Left kidney (tissue), 1 donor: ENCODE measurements at regions not wholly inside any gene's neighbourhood (a gene's known extent, or its start where the extent isn't known, plus 50 kb on each side); places are given as distances from the start of the nearest gene placed in this dataset.

Source experiments
- DNase-seq: peaks from one replicate; pipeline ENCODE4 v3.0.0-alpha.2; 2013

DNA sequence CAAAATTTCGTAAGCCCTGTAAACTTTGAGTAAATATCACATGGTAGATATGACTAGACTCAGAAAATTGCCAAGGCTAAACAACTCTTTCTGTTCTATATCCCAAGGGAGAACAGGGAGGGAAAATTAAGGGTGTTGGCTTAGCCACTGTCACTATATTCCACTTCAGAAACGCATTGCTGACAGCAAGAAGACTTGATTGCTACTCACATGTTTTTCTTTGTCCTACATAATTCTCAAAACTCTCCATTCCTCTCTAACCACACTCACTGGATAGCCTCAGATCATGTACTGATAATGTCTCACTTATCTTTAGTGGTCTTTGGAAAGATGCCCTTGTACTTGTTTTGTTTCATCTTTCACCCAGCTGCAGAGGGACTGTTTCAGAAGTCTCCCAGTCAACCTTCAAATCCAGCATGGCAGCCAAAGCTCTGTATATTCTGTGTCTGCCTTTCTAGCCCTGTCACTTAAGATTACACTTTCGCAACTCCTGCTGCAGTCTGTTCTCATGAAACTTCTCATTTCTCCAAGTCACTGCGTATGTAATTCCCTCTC lies 582.4 kb upstream of the FZD8 start:
- no peak for DNase-seq

DNA sequence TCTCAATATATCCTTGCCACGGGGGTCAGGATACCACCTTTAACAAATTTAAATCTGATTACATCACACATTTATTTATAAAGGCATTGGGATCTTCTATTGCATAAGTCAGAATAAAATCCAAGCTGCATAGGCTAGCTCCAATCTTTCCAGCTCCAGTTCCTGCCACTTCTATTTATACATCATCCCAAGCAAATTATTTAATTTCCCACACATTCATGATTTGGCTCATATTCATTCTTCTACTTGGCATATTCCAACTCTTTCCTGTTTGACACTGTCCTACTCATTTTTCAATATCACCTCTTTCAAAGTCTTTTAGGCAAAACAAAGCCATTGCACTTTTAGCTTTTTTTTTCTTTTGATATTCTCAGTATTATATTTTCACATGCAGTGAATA lies 579.0 kb upstream of the FZD8 start:
- no peak for DNase-seq

DNA sequence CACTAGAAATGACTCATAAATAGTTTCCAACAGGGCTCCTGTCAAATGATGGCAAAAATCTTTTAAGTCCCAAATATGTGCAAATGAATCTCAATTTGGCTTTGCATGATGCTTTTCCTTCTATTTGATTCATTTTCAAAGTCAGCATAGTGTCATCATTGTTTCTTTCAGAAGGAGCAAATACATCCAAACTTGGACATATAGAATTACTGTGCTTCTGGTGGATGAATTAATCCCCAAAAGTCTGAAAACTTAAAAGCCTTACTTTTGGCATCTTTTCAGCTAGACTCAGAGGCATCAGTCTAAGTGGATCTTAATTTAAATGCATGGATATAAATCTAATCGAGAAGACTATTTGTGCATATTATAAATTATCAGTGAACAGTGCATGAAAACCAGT lies 578.1 kb upstream of the FZD8 start:
- no peak for DNase-seq

DNA sequence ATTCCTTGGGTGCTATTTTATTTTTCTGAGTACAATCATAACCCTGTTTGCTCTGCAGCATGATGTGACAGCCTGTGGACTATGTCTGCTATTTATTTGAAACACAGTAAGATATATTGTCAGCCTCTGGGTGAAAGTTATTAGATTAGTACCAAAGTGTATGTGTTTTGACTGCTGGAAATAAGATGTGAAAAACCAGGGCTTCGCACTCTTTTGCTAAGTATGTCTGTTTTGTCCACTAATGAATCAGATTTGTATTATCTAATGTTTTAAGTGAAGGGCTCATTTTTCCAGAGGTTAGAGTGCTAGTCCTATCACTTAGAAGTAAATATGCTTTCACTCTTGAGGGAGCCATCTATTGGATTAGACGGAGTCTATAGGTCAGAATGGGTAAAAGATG lies 569.8 kb upstream of the FZD8 start:
- no peak for DNase-seq

DNA sequence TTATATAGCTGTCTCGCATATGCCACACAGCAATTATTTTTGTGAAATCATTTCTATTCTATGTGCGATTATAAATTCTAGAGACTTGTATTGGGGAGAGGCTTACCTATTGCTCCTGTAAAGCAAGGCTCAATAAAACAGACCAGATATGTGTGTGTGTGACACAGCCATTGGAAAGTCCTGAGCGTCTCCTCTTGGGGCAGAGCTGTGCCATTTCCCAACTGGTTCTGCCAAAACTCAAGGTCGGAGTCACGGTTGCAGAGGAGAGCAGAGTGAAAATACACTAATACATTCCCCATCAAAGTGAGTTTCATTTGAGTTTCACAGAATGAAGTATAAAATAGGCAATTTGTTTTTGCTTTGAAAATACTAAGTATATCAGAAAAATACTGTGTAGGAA lies 567.4 kb upstream of the FZD8 start:
- no peak for DNase-seq

DNA sequence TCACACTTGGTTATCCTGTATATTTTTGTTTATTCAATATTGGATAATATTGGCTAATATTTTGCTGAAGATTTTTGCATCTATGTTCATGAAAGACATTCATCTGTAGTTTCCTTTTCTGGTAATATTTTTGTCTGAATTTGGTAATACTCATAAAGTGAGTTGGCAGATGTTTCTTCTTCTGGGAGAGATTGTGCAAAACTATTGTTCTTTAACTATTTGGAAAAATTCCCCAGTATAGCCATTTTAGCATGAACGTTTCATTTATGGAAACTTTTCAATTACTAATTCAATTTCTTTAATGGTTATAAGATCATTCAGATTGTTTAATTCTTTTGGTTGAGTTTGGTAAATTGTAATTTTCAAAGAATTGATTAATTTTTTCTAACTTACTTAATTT lies 560.8 kb upstream of the FZD8 start:
- DNase-seq: no peak

DNA sequence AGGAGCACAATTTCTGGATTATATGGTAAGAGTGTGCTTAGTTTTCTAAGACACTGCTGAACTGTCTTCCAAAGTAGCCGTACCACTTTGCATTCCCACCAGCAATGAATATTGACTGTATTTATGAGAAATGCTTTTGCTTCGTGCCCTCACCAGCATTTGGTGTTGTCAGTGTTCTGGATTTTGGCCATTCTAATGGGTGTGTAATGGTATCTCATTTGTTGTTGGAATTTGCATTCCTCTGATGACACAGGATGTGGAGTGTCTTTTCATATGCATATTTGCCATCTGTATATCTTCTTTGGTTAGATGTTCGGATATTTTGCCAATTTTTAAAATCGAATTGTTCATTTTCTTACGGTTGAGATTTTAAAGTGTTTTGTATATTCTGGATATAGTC lies 558.5 kb upstream of the FZD8 start:
- DNase-seq: no peak

DNA sequence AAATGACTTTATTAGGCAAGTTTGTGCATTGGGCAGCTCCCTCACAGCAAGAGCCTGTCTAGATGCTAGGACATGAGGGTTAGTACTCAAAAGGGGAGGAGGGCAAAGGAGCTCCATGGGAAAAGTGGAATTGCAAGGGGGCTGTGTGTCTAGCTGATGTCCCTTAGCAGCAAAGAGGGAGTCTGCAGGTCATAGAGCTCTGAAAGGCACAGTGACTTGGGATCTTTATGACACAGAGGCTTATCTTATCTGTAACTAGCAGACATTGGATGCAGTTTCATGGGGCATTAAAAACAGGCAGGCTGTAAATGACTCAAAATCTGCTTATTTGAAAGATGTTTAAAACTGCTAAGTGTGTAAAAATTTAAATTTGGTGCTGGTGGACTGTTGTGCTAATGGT lies 556.2 kb upstream of the FZD8 start:
- DNase-seq: no peak

DNA sequence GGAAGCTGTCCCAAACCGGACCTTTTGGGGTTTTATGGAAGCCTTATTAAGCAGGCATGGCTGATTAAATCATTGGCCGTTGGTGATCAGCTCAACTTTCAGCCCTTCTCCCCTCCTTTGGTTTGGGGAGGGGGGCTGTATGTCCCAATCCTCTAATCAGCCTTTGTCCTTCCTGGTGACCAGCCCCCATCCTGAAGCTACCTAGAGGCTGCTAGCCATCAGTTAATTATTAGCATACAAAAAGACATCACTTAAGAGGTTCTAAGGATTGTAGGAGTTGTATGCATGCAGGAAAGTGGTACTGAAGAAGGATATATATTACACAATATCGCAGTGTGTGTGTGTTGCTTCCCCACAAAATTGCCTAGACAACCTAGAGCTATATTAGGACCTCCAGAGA lies 553.3 kb upstream of the FZD8 start:
- DNase-seq: no peak

DNA sequence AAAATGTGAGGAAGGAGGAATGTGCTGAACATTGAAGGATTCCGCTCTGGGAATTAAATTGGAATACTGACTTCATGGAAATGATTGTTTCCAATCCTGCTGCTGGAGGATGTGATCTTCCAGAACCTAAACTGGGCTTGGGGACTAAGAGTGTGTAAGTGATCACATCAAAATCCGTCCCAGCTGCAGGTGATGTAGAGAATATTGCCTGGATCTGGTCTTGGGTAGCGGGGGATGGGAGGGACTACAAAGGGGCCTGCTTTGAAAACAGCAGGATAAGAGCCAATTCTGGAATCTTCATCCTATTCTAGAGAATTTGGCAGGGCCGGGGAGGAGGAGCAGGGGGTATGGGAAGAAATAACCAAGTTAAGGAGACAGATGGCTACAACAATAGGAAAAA lies 552.2 kb upstream of the FZD8 start:
- DNase-seq: no peak

DNA sequence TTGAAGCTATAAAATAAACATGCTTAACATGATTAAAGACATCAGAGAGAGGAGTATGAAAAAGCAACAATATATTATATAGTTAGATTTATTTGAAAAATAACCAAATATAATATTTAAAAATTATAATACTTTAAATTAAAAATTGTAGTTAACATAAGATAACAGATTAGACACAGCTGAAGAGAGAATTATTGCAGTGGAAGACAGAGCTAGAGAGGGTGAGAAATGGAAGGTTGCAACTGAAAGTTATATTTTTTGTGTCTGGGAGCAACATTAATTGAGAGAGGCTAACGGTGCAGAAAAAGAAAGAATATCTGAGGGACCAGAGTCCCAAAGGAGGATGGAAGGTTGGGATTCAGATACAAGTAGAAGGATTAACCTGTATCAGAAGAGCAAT lies 548.9 kb upstream of the FZD8 start:
- DNase-seq: no peak

DNA sequence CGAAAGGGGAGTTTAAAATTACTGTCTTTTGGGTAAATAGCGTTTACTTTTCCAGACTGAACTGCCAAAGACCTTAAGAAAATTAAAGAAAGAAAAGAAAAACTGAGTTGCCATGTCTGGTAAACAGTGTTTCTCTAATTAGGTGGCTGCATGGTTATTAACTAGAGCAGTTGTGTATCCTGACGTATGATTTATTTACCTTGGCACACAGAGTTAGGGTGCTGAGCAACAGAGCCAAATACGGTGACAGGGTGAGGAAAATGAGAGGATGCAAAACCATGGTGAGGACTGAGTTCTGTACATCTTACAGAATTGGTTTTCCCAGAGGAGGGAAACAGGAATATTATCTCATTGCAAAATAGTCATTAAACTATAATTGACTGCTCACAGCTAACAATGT lies 546.4 kb upstream of the FZD8 start:
- no peak for DNase-seq

DNA sequence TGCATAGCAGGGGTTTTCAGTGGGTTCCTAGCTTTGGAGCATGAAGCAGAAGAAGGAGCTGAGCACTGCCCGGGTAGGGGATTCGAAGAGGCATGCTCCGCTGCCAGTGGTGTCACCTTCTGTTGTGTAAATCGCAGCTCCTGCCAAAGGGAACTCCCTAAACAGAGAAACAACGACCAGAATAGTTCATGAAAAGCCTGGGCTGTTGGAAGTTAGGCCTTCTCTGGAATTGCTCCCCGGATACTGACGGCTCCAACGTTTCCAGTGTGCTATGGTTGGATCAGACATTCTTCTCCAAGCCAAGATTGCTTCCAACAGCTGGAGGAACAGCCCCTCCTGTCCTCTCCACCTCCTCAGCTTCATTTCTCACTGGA lies 546.0 kb upstream of the FZD8 start:
- no peak for DNase-seq

DNA sequence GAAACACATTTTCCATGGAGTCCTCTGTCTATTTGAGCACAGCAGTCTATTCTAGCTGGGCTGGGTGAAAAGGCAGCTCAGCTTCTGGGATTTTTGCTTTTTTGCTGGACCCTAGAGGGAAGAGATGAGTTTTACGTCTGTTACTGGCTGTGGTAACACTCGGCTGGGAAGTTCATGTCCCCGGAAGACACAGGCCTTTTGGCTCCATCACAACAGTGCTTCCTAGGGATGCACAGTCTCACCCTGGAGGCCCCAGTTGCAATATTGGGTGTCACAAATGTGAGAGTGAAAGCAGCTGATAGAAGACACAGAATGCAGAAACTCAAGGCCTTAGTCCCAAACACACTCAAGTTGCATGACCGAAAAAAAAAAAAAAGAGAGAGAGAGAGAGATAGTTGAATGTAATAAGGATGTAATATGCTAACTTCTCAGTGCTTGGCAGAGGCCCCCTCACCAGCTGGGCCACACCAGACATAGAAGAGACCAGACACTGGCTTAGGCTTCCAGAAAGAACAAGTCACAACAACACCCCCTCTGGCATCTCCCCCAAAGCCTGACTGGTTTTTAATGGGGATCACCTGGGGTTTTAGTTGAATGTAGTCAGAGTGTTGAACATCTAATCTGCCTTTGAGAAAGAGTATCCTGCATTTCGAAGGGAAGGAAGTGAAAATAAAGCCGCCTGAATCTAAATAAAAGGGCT lies 545.4 kb upstream of the FZD8 start:
- no peak for DNase-seq

DNA sequence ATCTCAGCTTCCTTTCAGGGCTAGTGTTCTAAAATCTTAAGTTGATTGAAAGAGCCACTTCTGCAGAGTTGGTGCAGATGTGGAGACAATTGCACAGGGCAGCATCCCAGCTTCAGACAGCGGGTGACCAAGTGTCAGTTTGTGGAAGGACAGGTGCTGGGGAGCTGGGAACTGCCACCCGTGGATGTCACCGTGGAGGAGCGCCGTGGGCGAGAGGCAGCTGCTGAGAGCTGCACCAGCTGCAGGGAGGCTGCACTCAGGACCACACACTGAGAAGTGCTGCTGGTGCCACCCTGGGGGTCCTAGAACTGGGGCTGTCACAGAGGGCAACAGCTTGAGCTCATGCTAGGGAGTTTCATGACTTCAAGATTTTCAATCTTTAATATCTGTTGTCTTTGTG lies 543.0 kb upstream of the FZD8 start:
- DNase-seq: no peak

DNA sequence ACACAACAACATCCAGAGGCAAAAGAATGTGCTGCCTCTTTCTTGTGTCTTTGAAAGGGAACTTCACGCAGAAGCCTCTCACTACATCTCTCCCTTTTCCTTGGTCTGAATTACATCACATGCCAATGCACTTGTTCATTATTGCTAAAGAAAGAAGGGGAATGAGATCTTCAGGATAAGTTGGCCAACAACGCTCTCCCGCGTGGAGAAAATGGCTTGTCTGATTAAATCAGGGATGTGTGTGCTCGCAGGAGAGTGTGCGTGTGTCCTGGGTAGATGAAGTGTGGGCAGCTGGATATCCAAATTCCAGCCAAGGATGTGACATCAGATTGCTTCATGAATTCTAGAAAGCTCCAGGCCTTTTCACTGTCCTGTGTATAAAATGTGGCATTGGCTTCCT lies 541.6 kb upstream of the FZD8 start:
- DNase-seq: no peak

DNA sequence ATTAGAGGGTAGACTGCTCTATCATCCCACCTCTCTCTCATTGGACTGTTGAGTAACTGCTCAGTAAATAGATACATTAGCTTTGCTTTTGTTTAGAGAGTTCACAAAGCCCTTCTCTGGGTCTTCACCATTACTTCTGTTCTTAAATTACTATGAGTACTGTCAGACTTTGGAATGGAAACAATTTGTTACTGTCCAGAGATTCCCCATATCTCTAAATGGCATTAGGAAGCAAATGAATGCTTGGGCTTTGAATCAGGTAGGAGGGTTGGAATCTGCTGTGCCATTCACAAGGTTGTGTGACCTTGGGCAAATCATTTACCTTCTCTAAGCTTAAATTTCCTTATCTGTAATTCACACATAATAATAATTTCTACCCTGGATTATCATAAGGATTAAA lies 541.0 kb upstream of the FZD8 start:
- DNase-seq: no peak

DNA sequence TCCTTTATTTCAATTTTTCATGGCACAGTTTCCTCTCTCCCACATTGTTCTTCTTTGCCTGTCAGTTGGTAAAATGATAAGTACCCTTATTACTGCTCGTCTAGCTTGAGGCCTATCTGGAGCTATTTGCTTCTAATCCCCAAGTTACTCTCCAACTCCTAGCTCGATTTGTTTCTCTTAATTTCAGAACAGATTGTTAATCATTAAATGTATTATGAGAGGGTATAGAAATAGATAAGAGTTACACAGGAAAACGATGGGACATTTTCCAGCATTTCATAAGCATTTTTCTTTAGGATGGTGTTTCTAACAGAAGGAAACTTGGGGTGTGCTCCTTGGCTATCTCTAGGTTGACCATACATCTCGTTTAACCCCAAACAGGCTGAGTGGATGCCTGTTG lies 540.5 kb upstream of the FZD8 start:
- no peak for DNase-seq

DNA sequence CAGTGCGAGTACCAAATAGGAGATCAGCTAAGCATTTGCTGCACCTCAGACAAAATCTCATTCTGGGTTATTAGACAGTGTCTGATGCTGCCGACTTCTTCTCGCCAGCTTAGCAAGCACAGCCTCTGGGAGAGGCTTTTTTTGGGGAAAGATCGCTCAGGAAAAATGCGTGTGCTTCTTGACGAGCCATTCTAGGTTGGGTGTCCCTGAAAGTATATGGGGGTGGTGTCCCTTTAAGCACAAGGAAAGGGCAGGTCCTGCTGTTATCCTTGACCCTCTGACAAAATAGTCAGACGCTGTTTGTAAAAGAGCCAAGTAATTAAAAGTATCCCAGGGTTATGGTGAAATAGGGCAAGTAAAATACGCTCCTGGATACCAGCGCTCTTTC lies 540.1 kb upstream of the FZD8 start:
- no peak for DNase-seq

DNA sequence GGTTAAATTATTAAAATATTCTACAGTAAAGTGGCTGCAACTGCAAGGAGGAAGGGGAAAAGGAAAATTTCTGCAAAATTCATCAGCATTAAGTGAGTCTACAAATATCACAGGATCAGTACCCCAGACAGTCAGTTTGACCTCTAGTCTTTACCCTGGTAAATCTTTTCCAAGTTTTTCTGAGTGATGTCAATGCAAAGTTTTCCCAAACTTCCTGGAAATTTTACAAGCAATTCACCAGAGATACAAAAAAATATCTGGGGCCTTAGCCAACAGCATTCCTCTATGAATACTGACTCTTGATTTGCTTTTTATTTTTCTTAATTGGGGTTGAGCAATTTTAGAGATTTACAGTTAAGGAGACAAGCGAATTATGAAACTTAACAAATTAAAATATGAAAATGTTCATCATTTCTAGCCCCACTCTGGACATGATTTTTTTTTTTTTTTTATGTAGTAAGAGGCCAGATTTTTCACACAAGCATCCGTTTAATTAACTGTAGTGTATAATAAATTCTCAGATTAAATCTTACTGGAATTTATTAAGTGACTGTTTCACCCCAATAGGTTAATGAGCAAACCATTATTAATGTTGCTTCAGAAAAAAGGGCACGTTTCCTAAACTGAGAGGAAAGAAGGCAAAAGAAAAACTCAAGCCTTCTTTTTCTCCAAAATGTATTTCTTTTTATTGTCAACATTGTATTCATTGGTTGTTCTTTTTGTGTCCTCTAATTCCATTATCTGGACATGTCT lies 539.5 kb upstream of the FZD8 start:
- no peak for DNase-seq

DNA sequence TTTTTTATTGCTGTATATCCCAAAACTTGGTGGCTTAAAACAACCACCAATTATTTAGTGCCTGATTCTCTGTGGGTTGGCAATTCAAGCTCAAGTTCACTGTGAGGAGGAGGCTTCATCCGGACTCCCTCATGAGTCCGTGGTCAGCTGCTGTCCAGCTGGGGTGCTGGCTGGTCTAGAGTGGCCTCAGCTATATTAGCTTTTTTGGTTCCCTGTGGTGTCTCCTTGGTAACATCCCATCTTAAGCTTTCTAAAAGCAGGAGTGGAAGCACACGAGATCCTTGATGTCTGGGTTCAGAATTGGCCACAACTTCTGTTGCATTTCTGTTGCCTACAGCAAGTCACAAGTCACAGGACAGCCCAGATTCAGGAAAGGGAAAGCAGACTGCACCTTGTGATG lies 536.5 kb upstream of the FZD8 start:
- no peak for DNase-seq

DNA sequence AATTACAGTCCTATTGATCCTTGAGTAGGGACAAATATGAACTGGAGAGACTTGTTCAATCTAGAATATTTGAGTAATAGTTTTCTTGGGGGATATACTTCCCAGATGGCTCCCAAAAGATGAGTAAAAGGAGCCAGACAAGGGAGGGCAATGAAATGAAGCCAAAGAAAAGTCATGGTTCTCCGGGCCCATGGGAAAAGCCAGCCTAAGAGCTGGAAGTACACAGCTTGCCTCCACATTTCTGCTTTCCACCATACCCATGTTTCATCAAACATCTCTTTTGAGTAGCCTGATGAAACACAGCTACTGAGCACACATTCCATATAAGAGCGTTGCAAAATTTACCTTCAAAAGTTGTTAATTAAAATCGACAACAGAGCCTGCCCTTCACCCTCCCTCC lies 535.0 kb upstream of the FZD8 start:
- no peak for DNase-seq

DNA sequence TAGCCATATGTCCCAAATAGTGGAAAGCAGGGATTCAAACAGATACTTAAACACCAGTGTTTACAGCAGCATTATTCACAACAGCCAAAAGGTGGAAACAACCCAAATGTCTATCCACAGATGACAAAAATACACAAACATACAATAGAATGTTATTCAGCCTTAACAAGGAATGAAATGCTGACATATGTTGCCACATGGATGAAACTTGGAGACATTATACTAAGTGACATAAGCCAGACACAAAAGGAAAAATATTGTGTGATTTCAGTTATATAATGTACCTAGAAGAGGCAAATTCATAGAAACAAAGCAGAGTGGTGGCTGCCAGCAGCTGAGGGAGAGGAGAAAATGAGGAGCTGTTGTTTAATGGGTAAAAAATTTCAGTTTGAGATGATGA lies 533.9 kb upstream of the FZD8 start:
- DNase-seq: no peak

DNA sequence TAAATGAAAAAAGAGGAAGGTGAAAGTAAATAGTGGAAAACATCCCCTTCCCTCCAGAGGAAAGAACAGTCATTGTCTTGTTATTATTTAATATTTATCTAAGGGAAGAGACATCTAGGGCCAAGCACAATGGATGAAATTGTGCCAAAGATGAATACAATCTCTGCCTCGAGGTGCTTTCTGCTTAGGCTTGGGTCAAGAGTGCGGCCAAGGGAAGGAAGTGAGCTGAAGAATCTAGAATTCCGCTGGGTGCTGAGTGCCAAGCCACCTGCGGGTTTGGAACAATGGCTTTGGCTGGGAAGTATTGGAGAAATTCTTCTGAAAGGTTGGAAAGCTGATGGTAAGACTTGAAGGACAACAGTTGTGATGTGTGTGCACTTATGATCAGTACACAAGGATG lies 531.3 kb upstream of the FZD8 start:
- DNase-seq: no peak
